GM19372 (cell line): ENCODE measurements at regions not wholly inside any gene's neighbourhood (a gene's known extent, or its start where the extent isn't known, plus 50 kb on each side); places are given as distances from the start of the nearest gene placed in this dataset.

Source experiments
- ATAC-seq: cut with Tn5 transposase; IDR thresholded peaks from one replicate; pipeline ENCODE4 v1.9.1; 2021; ENCODE audit warnings: mild to moderate bottlenecking, low read depth, moderate library complexity; ENCODE audit not compliant: unreplicated experiment

DNA sequence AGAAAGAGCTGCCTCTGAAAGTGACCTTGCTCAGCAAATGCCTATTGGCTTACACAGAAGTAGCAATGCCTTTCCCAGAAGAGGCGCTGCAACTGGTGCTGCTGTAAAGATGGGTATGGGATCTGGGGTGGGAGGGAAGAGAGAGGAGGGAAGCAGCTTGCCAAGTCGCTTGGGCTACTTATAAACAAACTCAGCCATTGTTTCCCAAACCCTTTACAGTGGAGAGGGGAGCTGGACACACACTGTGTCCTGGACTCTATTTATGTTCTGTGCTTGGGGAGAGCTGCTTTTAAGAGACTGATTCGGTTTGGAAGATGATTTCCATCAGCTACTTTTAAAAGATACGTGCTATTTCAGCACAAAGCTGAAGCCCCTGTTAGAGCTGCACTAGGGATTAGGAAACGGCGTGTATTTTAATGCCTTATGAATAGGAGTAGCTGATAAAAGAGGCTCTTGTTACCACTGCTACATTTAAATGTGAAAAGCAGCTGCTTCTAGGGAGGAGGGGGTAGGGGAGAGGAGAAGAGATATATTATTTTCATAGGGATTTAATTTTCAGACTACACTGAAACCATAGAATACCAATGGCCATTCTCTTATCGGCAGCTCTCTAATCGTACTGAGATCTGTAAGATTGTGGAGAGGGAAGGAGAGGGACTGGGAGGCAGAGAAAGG lies 440.6 kb downstream of the MCTP2 start:
- no peak for ATAC-seq

DNA sequence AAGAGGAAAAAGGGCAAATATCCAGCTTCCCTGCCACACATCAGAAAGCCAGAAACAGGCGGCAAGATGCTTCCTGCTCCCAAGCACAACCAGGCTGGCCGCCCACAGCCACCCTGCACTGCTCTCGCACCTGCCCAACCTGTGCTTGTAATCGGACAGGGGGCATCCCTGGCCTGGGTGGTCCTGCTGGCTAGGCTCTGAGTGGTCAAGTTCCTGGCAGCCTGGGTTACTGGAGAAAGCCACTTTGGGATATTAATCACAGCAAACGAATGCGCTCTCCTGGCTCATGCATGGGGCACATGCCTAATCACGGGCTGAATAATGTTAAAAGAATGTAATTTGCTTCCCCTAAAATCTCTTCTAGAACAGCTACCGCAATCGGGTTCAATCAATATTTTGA lies 442.4 kb downstream of the MCTP2 start:
- ATAC-seq: no peak

DNA sequence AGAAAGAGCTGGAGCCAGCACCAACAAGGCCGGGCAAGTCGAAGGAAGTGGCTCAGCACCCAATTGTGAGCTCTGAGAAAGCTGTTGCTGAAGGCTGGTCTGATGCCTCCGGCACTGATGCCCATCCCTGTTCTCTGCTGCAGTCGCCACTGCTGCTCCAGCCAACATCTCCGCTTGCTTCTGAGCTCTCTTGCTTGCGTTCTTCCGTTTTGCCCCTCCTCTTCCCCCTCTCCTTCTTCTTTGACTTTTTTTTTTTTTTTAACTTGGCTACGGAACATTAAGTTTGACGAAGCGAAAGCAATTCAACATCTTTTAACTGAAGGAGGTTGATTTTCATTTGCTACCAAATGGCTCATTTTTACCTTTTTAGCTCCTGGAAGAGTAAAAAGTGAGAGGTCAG lies 442.9 kb downstream of the MCTP2 start:
- no peak for ATAC-seq

DNA sequence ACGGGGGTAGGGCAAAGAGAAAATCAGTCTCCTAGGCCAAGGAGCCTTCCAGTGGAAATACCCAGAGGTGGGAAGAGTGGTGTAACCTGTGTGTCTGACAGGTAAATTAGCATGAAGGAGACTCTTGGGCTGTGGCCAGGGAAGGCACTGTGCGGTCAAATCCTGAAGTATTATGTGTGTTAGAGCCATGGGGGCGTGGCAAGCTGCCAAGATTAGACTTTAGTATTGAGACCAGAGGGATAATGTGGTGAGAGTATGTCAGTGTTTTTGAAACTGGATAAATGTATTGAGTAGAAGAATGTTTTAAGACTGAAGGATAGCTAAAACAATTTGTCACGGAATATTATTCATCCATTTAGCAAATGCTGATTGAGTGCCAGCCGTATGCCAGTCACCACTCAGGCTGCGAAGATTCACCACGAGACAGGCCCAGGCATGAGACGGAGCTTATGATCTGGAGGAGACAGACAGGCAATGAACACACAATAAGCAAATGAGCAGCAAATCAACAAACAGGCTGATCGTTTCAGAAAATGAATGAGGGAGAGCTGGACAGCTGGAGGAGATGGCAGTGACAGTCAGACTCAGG lies 445.9 kb downstream of the MCTP2 start:
- ATAC-seq: no peak

DNA sequence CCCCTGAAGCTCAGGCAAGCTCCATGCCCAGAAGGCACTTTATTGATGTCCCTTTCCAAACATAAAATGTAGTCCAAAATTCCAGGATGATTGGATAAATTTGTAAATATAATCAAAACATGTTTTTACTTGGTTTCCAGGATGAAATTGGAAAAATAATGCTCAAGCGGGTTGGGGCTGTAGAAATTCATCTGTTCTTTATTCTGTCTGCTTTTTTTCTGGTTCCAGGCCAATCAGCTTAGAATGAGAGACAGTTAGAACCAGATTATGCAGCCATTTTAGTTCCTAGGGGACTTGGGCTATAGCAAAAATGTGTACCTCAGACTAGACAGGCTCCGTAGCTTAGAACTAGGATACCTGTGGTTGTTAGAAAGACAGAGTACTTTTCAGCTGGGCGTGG lies 450.8 kb downstream of the MCTP2 start:
- no peak for ATAC-seq

DNA sequence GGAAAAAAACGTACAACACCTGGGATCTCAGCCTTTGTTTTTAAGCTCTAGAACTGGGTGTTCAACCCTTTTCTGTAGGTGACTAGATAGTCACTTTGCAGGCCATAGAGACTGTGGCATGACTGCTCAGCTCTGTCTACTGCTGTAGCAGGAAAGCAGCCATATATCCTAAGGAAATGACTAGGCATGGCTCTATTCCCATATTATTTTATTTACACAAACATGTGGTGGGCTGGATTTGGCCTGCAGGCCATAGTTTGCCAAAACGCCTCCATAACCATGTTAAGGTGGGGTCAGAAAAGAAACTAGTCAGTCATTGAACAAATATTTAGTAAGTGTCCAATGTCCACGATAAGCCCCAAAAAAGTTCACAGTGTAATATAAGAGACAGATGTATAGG lies 452.5 kb downstream of the MCTP2 start:
- ATAC-seq: no peak

DNA sequence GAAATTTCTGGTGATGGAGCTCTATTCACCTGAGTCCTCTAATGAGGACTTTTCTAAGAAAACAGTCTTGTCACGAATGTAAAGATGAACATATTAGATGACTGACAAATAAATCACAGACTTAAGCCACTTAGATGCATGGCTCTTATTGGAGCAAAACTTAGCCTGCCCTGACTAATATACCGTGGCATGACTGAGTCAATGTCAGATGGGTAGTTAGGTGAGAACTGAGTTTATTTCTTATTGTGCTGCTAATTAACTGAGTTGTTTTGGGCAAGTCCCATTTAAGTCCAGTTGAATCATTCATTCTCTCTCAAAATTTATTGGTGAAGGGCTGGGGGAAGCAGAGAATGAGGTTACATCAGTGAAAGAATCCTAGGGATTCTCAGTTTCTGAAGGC lies 459.8 kb downstream of the MCTP2 start:
- no peak for ATAC-seq

DNA sequence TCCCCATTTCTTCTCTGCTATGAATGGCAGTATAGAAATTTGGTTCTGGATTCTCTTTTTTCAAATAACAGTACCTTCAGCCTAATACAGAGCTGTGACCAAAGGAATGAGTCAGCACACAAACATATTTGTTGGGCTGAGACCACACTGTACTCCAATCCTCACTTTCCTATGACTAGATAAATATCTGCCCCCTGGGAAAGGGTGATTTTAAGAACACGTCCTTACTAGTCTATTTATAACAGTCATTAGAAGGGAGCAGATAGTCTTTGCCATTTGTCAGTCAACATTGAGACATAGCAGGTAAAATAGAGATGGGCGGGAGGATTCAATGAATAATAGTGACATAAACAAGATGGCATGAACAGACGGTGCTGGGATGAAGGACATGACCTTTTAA lies 461.3 kb downstream of the MCTP2 start:
- no peak for ATAC-seq

DNA sequence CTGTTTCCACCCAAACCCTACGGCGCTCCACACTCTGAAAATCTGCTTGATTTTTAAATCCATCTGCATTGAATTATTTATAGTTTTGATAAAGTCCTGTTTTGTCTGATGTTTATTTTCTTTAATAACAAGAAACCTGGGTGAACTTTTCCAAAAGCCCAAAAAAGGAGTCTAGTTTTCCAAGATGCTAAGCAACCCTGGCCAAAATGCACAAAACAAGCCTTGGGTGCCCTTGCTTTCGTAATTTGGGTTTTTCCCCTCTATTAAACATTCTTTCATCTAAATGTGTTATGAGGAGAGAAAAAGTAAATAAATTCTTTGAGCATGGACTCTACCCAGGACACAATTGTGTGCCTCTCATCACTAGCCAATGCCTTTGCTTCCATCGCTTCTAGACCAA lies 468.9 kb downstream of the MCTP2 start:
- no peak for ATAC-seq

DNA sequence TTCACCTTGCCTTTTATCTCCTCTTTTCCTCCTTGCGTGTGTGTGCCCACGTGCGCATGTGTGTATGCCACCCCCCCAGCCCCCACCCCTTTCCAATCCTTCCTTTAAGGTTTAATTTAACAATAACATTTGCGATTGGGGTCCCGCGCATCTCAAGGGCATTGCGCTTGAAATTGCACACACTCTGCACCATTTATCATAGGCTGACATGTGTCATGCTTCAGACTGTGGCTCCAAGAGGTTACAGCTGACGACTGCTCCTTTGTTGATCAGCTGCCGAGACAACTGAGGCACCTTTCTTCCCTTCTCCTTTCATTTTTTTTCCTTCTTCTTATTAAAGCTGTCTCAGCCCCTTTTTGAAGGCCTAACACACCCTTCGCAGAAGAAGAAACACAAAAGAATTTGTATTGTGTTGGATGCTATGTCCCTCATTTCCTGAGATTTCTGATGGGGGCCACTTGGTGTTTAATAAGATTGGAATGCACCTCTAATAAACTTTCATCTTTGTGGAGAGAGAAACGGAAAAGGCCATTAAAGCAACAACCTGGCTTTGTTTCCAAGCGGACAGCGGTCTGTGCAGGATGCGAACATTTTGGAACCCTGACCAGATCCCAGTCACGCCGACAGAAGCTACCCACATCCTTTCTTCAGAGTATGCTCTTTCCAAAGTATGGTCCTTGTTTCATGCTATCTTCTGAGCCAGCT lies 470.1 kb downstream of the MCTP2 start:
- ATAC-seq: no peak

DNA sequence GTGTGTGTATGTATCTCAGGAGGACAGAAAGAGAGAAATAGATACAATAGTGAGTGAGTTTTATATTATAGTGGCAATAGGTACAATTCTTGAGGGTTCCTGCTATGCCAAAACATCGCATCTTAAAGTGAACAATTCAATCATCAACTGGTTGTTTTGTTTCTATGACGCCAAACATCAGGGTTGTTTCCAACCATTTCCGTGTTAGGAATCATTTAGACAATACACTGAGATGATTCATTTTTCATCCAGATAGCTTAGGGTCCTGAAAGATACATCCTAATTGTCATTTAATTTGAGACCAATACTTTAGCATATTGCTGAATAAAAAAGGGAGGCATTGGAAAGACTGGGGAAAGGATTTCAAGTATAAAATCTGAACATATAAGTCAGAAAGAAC lies 472.2 kb downstream of the MCTP2 start:
- no peak for ATAC-seq

DNA sequence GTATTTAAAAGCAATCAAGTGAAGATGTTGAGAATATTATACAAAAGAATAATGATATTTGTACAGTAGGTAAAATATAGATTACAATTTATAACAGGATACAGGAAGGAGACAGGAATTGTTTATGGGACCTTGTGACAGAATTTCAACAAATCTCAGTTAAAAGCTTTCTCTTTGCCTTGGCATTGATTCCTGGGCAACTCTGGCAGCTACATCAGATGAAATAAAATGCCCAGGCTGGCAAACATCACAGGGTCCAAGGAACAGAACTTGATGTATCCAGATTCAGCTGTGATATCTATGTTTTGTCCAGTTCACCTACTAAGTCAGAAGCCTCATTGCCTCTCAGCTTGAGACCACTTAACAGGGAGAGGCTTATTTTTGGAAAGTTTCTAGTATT lies 473.1 kb downstream of the MCTP2 start:
- ATAC-seq: no peak

DNA sequence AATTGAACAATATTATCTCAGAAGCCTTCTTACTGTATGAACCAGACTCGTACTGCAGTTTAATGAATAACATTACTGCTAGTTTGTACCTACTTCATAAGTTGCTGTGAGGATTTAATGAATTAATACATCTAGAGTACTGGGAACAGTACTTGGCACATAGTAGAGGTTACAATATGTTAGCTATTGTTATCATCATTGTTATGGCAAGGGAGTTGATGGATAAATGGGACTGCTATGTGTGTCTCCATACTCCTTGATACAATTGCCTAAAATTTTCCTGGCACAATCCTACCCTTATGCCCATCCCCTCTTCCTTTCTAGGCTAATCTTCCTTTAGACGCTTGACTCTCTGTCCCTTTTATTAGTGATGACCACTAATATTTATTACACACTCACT lies 473.6 kb downstream of the MCTP2 start:
- no peak for ATAC-seq

DNA sequence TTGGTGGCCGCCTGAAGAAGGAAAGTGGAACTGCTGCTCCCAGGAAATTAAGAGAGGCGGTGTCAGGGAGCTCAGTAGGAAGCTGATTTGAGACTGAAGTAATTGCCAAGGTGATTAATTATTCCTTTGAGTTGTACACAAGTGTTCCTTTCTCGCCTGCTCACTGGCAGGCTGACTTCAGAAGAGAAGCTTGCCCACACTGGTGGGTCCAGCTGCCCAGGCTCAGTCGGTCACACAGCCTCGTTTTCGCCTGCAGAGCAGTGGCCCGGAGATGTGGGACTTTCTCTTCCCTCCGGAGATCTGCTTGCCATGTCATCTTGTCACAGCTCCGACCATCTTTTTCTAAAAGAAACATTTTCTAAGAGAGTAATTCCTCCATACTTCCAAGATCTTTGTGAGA lies 478.0 kb downstream of the MCTP2 start:
- no peak for ATAC-seq

DNA sequence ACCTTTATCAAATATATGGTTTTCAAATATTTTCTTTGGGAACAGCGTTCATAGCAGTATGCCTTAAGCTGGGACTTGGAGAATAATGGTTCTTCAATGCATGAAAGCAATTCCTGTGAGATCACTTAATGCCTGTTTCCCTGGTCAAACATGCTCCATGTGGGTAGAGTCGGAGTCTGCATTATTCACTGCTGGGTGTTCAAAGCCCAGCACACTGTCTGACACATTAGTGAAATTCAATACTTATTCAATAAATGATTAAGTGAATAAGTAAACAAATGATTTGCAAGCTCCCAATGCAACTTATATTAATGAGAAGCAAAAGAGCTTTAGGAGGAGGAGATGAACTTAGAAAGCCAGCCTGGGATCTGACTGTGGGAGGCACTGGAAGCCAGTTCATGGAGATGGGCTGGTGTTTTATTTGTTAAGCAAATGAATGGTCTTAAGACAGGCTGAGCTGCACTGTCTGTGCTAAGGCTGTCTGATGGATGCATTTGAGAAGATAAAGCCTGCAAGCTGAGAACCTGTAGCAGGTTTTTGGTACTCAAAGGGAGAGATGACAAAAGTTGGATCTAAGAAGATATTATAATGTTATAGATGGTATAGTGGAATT lies 490.8 kb downstream of the MCTP2 start:
- ATAC-seq: no peak

DNA sequence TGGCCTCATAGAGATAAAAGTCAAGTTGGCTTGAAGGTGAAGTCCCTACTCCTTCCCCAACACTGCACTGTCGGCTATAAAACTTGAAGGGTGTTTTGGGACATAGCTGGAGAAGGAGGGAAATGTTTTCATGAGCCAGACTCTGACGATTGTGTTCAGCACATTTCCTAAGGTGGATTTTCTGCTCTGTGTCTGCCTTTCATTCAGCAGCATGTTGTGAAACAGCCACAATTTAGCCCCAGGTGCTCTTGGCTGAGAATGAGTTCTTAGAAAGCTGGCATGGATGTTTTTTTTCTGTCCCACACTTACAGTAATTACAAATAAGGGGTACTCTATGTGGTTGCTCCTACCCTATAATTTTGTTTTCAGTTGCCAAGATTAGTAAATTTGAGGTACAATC lies 492.4 kb downstream of the MCTP2 start:
- ATAC-seq: no peak

DNA sequence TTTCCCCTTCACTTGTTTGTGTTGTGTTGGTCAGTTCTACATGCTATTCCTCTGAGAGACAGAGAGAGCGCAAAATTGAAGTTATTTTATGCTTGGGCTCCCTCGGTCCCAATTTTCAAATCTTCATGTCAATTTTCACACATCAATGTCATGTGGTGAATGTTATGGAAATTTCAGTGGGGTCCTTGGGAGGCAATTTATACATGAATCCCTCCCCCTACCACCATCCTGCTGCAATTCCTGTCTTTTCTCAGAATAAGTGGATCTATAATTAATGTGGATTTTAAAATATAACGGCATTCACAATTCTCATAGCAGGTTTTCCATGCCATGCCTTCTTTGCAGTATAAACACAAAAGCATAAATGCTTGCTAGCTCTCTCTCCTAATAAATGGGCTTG lies 499.9 kb downstream of the MCTP2 start:
- no peak for ATAC-seq

DNA sequence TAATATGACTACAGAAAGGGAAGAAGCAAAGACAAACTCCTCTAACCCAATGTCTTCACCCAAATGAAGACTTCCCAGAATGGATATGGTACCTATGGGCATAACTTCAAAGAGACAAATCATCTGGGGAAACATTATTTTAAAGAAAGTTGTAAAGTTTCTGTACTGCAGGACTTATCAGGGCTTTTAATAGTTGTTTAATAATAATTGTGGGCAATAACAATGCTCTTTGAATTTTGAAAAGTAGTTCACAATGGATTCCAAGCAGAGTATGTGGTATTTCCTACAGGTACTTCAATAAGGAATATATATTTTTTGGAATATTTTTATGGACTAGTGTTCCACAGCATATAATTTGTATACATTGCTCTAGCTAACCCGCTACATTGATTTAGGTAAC lies 503.1 kb downstream of the MCTP2 start:
- no peak for ATAC-seq

DNA sequence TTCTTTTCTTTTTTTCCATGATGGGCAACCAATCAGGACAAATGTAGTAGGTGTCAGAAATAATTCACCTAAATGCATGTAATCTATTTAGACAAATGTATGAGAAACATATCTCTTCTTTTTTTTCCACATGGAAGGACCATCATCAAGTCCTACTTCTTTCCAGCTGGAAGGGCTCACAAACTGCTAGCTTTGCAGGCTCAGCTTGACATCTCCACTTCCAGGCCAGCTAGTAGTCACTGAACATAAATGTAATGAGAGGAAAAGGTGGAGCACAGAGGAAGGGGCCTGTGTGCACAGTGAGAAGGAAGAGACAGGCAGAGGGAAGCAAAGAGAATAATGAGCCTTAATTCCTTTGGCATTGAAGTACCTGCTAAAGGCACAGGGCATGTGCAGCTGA lies 504.9 kb downstream of the MCTP2 start:
- ATAC-seq: no peak

DNA sequence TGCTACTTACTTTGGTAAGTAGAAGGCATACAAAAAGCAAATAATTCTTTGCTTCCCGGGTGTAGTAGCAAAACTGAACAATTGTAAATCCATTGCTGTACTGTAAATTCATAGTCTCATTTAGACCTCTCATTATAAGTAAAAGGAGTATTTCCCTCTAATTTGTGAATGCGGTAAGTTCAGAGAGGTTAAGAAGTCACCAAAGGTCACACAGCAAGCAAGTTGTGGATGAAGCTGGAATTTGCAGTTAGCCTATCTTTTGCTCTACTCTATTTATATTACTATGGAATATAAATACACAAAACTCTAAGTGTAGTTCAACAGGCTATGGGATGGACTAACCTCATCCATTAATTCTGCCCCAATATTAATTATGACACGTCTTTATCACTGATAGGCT lies 508.3 kb downstream of the MCTP2 start:
- ATAC-seq: no peak

DNA sequence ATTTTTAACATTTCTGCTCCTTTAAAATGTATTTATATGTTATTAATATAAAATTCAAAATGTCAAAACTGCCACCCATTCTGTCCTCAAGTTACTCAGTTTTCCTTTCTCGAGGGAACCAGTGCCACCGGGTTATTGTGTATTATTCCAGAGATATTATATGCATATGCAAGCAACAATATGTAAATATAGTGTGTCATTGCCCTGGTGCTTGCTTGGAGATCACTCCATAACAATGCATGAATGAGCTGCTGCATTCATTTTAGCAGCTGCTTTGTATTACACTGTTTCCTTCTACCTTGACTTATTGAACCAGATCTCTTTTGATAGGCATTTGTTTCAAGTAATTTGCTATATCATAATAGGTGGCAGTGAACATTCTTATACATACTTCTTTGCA lies 509.1 kb downstream of the MCTP2 start:
- ATAC-seq: no peak

DNA sequence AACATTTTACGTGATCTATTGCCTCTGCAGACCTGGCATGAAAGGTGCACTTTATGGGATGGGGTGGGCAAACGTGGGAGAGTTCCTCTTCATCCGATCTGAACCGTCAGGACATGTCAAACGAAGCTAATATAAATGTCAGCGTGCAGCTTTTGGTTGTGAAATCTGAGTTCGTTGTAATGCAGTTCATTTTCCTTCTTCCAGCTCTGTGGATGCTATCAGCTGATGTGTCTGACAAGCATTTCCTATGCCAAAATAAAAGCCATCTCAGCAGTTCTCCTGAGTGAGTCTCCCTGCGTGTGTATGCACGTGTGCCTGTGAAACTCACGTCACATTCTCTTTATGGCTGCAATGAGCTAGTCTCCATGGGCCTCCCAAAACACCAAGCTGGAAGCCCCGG lies 512.3 kb downstream of the MCTP2 start:
- ATAC-seq: no peak
